ENCODE measurements at regions not wholly inside any gene's neighbourhood (a gene's known extent, or its start where the extent isn't known, plus 50 kb on each side); places are given as distances from the start of the nearest gene placed in this dataset.

DNA sequence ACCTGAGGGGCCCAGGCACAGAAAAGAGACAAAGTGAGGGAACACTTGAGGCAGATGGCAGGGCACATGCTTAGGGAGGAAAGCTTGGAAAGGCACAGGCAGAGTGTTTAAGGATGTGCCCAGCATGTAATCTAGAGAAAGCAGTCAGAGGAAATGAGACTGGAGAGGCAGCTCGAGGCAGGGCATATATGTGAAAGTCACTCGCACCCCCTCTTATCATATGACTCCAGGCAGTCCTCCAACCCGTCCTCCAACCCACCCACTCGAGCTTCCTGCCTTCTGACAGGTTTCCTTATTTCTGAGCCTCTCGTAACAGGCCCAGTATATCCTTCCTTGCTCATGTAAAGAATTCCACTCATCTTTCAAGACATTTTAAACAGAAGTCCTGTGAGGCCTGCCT lies 294.0 kb downstream of the SOX2 start:
- TF ChIP-seq TAF1 (IDR thresholded peaks at IDR 0.05; ENCODE audit: borderline replicate concordance, low read depth, low read length) (no peak), POLR2AphosphoS5 (IDR thresholded peaks at IDR 0.05; ENCODE audit: low read depth, low read length) (no peak), POLR2A (IDR thresholded peaks at IDR 0.05; ENCODE audit: low read depth, low read length) (no peak)

All from GM12892 (cell line).